NCI-H2227 (cell line): ENCODE measurements at regions not wholly inside any gene's neighbourhood (a gene's known extent, or its start where the extent isn't known, plus 50 kb on each side); places are given as distances from the start of the nearest gene placed in this dataset.

Source experiments
- DNase-seq: peaks from one replicate; lab custom pipeline; 2025; ENCODE audit not compliant: unreplicated experiment; lab: John Stamatoyannopoulos, UW

DNA sequence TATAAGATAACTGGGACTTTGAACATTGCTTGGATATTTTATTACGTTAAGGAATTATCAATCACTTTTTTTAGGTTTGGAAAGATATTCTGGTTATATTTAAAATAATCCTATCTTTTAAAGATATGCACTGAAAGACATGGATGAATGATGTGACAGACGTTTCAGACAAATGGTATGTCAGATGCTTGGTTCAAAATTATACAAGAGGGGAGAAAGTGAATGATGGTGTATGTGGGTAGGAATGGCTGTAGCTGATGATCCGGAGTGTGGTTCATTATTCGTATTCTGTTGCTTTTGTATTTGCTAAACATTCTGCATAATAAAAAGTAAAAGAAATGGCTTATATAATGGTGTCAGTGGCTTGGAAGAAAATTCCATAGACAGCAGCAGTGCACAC lies 51.0 kb upstream of the SNRPB2 start:
- no peak for DNase-seq

DNA sequence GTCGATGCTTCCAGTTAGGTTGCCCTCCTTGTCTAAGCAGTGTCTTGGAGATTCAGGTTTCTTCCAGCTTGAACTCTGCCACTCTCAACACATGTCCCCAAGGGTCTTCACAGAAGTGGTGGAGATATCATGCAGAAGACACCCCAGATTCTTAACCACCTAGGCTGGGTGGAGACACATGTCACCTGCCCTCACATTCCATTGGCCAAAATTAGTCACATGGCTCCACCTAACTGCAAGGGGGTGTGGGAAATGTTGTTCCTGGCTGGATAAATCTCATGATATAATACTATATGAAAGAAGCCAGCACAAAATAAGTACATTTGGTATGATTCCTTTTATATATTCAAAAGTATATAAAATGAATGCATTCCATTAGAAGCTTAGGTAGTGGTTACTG lies 52.9 kb upstream of the SNRPB2 start:
- DNase-seq, result no peak

DNA sequence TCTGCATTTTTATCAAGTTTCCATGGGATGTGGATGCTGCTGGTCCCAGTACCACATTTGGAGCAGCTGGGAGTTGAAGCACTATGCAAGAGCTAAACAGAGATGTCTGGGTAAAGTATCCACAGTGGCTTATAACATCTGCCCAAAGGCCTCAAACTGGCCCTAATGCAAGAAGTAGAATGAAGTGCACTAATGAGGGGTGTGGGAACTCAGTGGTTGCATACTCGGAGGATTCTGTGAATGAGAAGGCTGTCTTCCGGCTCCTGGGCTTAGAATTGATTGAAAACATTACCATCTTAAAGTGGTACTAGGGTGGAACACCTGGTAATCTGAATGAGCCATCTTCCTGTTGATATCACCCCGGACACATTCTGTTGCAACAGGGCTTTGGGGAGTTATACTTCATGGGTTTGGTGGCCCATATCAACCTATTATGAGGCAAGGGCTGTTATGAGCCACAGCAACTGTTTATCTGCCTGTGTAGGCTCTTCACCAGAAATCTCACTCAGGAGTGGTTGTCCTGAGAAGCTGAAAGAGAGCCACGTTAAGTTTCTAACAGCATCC lies 54.7 kb upstream of the SNRPB2 start:
- DNase-seq, result no peak

DNA sequence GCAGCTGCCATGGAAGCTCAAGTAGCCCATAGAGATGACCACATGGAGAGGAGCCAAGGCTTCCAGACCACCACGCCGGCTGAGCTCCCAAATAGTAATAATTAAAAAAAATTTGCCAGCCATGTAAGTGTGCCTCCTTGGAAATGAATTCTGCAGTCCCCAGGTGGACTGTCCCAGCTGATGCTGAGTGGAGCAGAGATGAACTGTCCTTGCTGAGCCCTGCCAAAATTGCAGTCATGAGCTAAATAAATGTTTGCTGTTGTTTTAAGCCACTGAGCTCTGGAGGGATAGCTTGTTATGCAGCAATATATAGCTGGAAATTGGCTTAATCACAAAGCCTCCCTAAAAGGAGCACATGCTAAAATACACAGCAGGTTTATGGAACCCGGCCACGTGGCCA lies 55.6 kb upstream of the SNRPB2 start:
- no peak for DNase-seq

DNA sequence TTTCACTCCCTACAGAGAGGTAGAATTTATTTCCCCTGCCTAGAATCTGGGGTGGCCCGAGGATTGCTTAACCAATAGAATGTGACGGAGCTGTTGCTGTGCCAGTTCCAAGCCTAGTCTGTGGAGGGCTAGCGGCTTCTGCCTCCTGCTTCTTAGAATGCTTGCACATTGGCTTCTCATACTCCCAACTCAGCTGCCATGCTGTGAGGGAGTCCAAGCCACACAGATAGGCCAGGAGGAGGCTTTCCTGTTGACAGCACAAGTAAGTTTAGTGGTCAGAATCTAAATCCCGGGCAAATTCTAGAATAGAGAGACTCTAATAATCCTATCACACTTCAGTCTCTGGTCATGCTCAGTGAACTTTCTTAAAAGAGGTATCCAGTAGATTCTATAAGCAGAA lies 57.5 kb upstream of the SNRPB2 start:
- DNase-seq, result peak; percentile 3

DNA sequence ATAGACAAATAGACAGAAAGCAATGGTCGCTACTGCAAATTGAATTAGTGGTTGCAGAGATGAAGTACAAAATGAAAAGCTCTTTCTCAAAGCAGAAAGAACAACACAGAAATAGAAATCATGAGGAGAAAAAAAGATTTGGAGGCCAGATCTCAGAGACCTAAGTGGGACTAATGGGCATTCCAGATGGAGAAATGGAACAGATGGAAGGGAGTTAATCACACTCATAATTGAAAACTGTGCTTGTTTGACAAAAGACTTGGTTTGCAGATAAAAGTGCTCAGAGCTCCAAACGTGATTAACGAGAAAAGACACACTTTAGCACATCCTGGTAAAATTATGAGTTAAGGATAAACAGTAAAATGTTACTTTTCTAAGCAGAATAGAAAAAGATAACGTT lies 58.1 kb upstream of the SNRPB2 start:
- no peak for DNase-seq

DNA sequence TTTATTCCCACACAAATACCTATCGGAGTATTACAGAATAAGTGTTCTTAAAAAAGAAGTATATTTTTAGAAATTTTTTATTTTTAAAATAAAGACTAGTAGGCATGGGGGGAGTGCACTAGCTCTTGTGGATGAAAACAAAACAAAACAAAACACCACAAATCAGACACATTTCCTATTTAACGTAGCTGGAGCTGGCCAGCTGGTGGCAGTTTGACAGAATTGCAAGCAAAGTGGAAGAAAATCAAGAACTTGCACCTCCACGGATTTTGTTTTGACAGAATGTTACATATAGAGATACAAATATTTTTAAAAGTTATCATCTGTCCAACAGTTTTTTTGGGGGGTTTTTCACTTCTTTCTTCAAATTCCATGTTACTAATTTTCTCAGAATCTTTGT lies 63.6 kb upstream of the SNRPB2 start:
- no peak for DNase-seq

DNA sequence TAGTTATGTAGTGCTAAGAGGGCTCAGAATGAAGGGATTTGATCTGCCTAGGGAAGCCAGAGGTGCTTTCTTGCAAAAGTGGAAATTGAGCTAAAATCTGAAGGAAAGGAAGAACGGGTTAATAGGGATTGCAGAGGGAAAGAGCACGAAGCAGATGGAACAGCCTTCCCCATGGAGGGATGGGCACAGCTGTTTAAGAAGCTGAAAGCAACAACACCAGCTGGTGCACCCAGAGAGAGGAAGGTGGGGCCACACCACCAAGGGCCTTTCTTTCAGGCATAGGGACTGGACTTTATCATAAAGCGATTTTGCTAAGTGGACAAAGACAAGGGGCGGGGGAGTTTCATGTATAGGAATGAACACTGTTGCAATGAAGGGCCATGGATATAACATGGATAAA lies 65.8 kb upstream of the SNRPB2 start:
- DNase-seq, result peak; percentile 8

DNA sequence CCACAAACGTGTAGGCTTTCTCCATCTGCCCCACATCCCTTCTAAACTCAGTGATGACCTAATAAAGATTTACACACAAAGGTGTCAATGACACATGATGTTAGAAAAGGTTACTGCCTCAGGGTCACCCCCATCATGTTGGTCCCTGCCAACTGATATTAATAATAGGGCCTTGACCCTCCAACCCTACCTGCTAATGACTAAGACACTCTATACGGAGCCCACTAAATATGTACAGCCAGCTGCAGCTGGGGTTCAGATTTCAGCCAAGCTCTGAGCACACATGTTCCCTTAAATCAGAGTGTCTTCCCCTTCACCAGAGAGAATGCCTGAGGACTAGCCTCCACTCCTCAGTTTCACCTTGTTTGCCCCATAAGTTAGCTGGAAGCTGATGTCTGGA lies 67.4 kb upstream of the SNRPB2 start:
- no peak for DNase-seq

DNA sequence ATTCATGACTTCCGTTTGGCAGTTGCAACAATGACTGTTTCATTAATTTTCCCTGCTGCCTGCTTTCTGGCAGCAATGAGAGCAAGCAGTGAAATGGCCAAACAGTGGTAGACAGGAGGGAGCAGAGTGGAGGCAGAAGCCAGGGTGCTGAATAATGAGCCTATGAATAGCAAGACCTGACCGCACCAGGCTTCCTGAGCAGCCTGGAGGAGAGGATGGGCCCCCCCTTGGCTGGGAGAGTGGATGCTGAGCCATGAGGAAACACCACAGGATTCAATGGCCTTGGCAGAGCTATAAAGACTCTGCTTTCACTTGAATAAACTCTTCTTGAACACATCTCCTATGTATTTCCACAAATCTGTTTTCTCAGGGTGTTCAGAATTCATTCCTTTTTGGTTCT lies 68.1 kb upstream of the SNRPB2 start:
- no peak for DNase-seq

DNA sequence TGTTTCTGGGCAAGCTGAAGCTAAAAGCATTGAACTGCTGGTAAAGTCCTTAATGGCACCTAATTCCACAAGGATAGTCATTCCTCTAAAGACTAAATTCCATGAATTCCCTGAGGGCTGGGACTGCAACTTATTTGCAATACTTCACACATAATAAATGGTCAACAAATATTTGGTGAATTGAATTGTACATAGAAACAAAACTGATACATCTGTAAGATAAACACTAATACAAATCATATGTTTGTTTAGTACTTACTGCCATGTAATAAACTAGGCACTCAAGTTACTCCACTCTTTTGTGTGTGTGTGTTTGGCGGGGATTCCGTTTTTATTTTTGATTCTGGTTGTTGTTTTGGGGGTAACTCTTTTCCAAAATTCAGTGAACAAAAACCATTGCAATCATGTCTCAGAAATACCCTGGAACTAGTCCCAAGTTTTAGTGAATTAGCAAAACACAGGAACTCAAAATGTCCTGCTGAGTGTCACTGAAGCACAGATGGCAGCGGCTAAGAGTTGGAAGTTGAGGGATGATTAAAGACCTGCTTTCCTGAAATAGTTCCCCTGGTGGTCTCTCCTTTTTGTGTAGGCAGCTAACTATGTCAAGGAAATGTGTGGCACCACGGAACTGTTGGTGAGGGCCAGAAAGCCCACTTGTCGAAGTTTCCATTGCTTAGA lies 74.8 kb upstream of the SNRPB2 start:
- DNase-seq, result no peak

DNA sequence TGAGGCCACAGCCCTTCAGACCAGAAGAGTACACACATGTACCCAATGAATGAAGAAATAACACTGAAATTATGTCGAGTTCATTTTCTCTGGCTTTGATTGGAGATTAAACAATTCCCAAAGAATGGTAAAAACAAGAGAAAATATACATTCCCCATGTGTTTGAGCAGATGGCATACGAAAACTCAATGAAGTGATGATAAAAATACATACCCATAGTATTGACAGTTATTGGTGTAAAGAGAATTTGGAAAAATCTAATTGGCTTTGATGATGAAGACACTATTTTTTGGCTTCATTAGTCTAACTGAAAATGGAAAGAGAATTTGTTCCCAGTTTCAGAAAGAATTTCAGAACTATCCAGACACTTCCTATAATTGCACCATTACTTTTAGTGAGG lies 76.6 kb upstream of the SNRPB2 start:
- DNase-seq, result no peak

DNA sequence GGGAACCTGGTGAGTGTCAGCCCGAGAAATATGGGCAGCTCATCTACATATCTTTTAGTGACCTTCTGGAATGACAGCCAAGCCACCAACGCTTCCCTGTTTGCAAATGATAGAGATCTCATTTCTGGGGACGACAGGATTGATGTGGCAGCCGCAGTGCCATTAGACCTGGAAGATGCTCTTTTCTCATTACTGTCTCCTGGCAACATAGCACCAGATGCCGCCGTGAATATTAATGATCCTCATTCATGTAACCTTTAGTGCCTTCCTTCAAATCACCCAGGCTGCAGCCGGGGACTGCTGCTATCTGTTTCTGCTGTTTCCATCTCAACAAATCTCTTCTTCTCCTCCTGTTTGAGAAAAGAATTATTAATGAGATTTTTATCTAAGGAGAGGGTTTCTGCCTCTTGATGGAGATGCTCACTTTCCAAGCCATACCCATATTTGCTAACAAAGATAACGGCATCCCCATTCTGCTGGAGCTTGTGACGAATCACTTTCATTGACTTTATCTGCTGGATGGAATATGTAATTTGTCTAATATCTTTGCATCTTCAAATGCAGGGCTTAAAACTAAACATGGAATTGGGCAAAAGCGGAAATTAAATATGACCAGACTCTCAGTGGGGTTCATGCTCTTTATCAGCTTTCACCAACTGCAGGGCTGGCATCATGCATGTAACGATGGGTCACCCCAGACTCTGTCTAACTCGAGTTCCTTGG lies 74.8 kb upstream of the KIF16B start:
- no peak for DNase-seq

DNA sequence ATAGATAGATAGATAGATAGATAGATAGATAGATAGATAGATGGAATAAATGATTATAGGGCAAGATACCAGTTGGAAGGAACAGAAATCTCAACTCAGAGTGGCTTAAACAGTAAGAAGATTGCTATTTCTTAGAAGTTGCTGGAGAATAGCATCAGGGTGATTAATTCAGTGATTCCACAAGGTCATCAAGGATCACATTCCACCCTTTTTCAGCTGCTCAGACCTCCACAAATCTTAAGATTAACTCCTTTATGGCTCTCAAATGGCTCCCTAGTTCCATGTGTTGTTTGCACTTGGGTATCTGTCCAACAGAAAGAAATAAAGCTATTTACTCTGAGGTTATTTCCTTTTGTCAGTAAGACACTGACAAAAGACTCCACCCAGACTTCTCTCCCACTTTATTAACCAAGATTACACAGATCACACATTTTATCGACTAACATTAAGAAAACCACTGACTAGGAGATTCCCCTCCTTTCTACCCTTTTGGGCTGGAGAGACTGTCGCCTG lies 68.3 kb upstream of the KIF16B start:
- DNase-seq, result no peak

DNA sequence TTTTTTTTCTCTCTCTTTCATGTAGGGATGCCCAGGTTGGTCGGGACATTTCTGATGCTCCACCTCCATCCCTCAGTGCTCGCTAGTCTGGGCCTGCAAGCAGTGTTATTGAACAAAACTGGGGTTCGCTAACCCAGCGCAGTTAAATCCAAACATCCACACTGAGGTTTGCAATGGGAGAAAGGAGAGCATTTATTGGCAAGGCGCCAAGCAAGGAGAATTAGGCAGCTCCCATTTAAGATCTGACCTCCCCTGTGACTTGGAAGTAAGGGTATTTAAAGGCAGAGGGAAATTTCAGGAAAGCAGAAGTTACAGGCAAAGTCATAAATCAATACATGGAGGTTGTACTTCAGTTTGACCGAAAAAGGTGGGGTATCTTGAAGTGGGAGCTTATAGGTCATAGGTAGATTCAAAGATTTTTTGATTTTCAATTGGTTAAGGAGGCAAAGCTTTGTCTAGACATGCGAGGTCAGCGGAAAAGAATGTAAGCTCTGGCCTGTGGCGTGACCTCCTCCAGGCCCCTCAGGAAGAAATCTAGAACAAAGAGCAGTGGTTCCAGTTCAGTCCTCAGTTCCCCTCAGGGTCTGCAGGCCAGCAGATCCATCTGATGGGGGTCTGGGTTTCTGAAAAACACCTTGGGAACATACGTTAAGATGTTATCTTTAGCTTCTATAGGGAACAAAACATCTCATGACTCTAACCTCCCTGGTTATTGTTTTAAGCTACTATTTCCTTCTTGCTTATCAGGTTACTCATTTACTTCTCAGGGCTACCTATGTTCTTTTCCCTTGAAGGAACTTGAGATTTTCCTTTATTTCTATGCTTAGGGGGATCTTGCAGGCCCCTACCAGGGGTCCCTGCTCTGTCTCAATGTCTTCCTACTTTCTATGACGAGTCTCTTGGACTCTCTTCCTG lies 66.0 kb upstream of the KIF16B start:
- no peak for DNase-seq

DNA sequence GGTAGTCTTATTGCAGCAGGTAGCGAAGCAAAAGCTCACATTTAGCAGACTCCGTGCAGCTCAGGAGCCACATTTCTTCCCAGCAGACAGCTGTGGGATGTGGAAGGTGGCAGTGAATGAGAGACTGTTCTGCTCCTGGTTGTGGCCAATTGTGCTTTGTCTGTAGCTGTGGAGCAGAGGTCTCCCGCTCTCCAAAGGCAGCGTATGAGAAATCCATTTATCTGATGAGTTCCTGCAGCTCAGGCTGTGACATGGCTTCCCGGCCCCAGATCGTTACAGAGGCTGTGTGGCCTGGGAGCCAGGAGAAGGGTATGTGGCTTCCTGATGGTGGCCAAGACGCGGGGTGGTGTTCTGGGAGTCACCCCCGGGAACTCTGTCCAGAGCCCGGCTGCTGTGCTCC lies 64.5 kb upstream of the KIF16B start:
- no peak for DNase-seq

DNA sequence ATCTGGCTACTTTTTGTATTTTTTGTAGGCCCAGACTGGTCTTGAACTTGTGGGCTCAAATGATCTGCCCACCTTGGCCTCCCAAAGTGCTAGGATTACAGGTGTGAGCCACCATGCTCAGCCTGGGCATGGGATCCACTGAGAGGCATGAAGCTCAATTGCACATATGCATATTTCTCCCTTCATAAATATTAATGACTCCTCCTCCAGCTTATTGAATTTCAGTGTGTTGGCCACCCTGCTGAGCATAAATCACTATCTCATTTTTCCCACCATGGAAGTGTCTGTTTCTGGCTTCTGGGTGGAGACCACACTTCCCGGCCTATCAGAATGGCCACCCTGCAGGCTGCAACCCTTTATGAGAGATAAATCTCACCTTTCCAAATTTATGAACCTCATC lies 53.6 kb upstream of the KIF16B start:
- DNase-seq, result no peak

DNA sequence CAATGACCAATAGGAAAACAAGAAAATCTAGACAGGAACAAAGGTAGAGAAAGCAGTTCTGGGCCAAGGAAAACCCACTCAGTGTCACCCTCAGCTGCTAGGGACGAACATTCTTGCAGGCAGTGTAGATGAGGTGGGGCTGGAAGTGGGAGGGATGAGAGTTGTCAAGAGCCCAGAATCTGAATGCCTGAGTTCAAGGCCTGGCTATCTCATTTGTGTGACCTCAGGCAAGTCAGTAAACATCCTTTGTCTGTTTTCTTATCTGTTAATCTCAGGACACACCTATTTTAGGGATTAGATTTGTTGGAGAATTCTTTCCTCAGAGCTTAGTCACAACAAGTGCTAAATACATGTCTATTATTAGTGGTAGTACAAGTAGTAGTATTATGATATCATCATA lies 50.9 kb upstream of the KIF16B start:
- no peak for DNase-seq
